T-helper 1 cell treated with Interleukin-12 subunit alpha and Interleukin-12 subunit beta and Interleukin-4 antibody, amounts not matched to agents 30 μg/mL and 1 μg/mL, for 36 hours (primary cell): ENCODE measurements at regions not wholly inside any gene's neighbourhood (a gene's known extent, or its start where the extent isn't known, plus 50 kb on each side); places are given as distances from the start of the nearest gene placed in this dataset.

Source experiments
- H3K27ac Mint-ChIP-seq: one replicate; pipeline ENCODE4 v1.8.0; 2021; ENCODE audit warnings: mild to moderate bottlenecking, mixed read lengths
- H3K27me3 Mint-ChIP-seq: one replicate; pipeline ENCODE4 v1.8.0; 2021; ENCODE audit warnings: low read depth, mixed read lengths
- H3K36me3 Mint-ChIP-seq: one replicate; pipeline ENCODE4 v1.8.0; 2021; ENCODE audit warnings: low read depth, mixed read lengths
- H3K4me1 Mint-ChIP-seq: one replicate; pipeline ENCODE4 v1.8.0; 2021; ENCODE audit warnings: low read depth, mixed read lengths
- H3K4me3 Mint-ChIP-seq: one replicate; pipeline ENCODE4 v1.8.0; 2021; ENCODE audit warnings: mild to moderate bottlenecking, moderate library complexity, mixed read lengths
- H3K9me3 Mint-ChIP-seq: one replicate; pipeline ENCODE4 v1.8.0; 2021; ENCODE audit warnings: mixed read lengths

GRCh38 chr3:162770551-162770950 is 1273.9 kb downstream of the OTOL1 start:
- no peak overlapping the region for H3K4me3 Mint-ChIP-seq
- H3K27ac Mint-ChIP-seq: no peak overlapping the region
- H3K9me3 Mint-ChIP-seq: no peaks in the 10 kb centered on the region
- H3K27me3 Mint-ChIP-seq: no peaks in the 10 kb centered on the region
- H3K4me1 Mint-ChIP-seq: no peaks in the 10 kb centered on the region
- no peaks in the 10 kb centered on the region for H3K36me3 Mint-ChIP-seq

GRCh38 chr3:162774613-162775100 is 1278.0 kb downstream of the OTOL1 start:
- no peak overlapping the region for H3K4me3 Mint-ChIP-seq
- H3K36me3 Mint-ChIP-seq: no peaks in the 10 kb centered on the region

DNA sequence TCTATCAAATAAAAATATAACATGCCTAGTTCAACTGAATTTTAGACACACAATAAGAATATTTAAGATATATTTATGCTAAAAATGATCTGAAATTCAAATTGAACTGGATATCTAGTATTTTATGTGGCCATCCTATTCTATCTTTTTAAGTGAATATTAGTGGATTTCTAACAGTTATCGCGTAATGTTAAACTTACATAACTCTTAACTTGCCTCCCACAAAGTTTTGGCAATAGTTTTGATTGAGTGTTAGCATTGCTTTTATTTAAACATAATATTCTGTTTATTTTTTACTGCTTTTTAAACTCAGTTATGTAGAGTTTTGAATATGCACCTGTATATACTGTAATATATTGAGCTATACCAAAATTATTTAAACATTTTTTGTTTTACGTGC is 1279.5 kb downstream of the OTOL1 start:
- peaks cover 3% of the 10 kb centered on the region for H3K9me3 Mint-ChIP-seq
- no peak overlapping the region for H3K4me3 Mint-ChIP-seq
- no peak overlapping the region for H3K27ac Mint-ChIP-seq
- no peaks in the 10 kb centered on the region for H3K4me1 Mint-ChIP-seq
- no peaks in the 10 kb centered on the region for H3K27me3 Mint-ChIP-seq
- no peaks in the 10 kb centered on the region for H3K36me3 Mint-ChIP-seq

More at GRCh38 chr3:162774613-162775100, 1278.0 kb downstream of the OTOL1 start:
- H3K27me3 Mint-ChIP-seq: no peaks in the 10 kb centered on the region
- H3K27ac Mint-ChIP-seq: no peak overlapping the region
- H3K9me3 Mint-ChIP-seq: no peaks in the 10 kb centered on the region
- H3K4me1 Mint-ChIP-seq: no peaks in the 10 kb centered on the region

GRCh38 chr3:162777118-162777517 is 1280.5 kb downstream of the OTOL1 start:
- H3K9me3 Mint-ChIP-seq: peaks cover 3% of the 10 kb centered on the region
- H3K4me3 Mint-ChIP-seq: no peak overlapping the region
- H3K27me3 Mint-ChIP-seq: no peaks in the 10 kb centered on the region
- H3K4me1 Mint-ChIP-seq: no peaks in the 10 kb centered on the region
- H3K27ac Mint-ChIP-seq: no peak overlapping the region
- H3K36me3 Mint-ChIP-seq: no peaks in the 10 kb centered on the region

GRCh38 chr3:162780313-162780712 is 1283.7 kb downstream of the OTOL1 start:
- no peak overlapping the region for H3K4me3 Mint-ChIP-seq
- H3K9me3 Mint-ChIP-seq: peaks cover 3% of the 10 kb centered on the region
- no peaks in the 10 kb centered on the region for H3K27me3 Mint-ChIP-seq
- no peaks in the 10 kb centered on the region for H3K4me1 Mint-ChIP-seq
- no peaks in the 10 kb centered on the region for H3K36me3 Mint-ChIP-seq
- H3K27ac Mint-ChIP-seq: no peak overlapping the region

DNA sequence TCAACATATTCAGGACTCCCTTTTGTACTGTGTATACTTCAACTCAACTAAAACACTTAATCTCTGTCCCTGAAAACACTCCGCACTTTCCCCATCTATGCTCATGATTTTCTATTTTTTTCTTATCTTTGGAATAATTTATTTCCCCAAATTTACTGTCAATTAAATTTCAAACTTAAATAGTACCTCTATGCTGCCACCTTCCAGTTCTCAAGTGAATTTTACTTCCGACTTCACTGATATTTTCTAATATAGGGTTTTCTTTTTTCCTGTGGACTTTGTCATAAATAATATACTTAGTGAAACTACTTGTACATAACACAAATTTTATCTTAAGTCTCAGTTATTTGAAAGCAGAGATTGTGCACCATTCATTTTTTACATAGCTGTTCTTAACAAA is 1303.3 kb downstream of the OTOL1 start:
- no peaks in the 10 kb centered on the region for H3K36me3 Mint-ChIP-seq
- H3K27me3 Mint-ChIP-seq: no peaks in the 10 kb centered on the region
- H3K9me3 Mint-ChIP-seq: peaks cover 3% of the 10 kb centered on the region
- H3K4me1 Mint-ChIP-seq: no peaks in the 10 kb centered on the region
- no peak overlapping the region for H3K4me3 Mint-ChIP-seq
- no peak overlapping the region for H3K27ac Mint-ChIP-seq

DNA sequence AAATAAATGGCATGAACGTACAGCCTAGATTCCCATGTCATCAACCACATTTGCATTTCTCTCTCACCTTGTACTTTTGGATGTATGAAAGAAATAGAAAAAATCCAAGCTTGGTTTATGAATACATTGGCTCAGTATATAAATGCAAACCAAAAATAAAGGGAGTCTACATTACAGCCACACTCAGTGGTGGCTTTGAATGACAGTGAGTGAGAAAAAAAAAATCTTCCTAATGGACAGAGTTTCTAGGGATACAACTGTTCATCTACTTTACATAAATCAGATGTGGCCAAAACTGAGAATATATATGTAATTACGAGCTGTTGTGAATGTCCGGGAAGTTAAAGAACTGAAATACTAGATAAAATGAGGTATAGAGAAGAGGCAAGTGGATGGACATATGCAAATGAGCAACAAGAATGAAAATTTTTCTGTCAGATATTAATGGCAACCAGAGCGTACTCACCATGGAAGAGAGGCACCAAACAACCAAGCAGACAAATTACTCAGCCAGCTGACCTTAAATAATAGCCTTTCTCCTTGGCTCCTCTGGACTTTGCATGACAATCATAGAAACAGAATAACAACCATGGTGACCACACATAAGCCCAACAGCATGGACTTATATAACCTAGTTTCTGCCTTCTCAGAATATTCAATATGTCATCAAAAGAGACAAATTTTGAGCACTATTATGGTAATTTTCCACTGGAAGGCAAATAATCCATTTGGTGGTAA is 1305.8 kb downstream of the OTOL1 start:
- H3K36me3 Mint-ChIP-seq: no peaks in the 10 kb centered on the region
- no peak overlapping the region for H3K27ac Mint-ChIP-seq
- H3K9me3 Mint-ChIP-seq: peaks cover 3% of the 10 kb centered on the region
- no peak overlapping the region for H3K4me3 Mint-ChIP-seq
- no peaks in the 10 kb centered on the region for H3K4me1 Mint-ChIP-seq
- no peaks in the 10 kb centered on the region for H3K27me3 Mint-ChIP-seq

- H3K27me3 Mint-ChIP-seq: no peaks in the 10 kb centered on the region
- no peak overlapping the region for H3K27ac Mint-ChIP-seq
- H3K9me3 Mint-ChIP-seq: no peaks in the 10 kb centered on the region
- H3K4me3 Mint-ChIP-seq: no peak overlapping the region
- no peaks in the 10 kb centered on the region for H3K4me1 Mint-ChIP-seq
- no peaks in the 10 kb centered on the region for H3K36me3 Mint-ChIP-seq
Observed at GRCh38 chr3:162810776-162811175, 1314.2 kb downstream of the OTOL1 start.

GRCh38 chr3:162842549-162843216 is 1346.1 kb downstream of the OTOL1 start:
- no peaks in the 10 kb centered on the region for H3K27me3 Mint-ChIP-seq
- no peak overlapping the region for H3K27ac Mint-ChIP-seq
- no peaks in the 10 kb centered on the region for H3K36me3 Mint-ChIP-seq
- H3K4me3 Mint-ChIP-seq: no peak overlapping the region
- H3K9me3 Mint-ChIP-seq: peaks cover 5% of the 10 kb centered on the region
- no peaks in the 10 kb centered on the region for H3K4me1 Mint-ChIP-seq

DNA sequence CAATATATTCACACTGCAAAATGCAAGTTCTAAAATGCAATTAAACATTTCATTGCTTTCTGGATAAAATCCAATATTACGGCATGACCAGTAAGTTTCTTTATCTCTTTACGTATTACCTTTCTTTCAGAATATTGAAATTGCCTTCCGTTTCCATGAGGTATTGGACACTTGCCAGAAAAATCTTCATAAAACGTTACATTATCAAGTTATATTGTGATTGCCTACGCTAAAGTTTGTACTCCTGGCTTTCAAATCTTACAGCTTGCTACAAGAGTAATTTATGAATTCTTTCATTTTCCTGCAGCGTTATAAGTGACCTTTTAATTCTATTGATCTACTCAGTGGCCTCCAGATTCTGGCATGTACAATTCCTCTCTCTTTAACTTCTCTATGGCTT is 1349.3 kb downstream of the OTOL1 start:
- H3K27me3 Mint-ChIP-seq: no peaks in the 10 kb centered on the region
- H3K4me1 Mint-ChIP-seq: no peaks in the 10 kb centered on the region
- no peak overlapping the region for H3K4me3 Mint-ChIP-seq
- H3K36me3 Mint-ChIP-seq: no peaks in the 10 kb centered on the region
- H3K9me3 Mint-ChIP-seq: peaks cover 5% of the 10 kb centered on the region
- H3K27ac Mint-ChIP-seq: no peak overlapping the region

DNA sequence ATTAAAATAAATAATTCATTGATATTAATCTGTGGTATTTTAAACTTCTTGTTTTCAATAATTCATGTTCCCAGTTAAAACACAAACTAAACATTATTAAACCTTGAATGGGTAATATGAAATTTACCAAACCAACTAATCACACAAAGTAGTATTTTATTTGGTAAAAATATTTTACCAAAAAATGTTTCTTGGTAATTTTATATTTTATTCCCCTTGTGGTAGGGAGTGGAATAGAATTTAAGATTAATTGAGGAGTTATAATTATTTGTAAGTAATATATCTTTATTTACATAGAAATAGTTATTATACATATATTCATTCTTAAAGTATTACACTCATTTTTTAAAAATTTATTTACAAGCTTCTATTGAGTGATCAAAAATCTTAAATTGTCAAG is 1350.9 kb downstream of the OTOL1 start:
- Mint-ChIP-seq H3K4me3 (no peak overlapping the region), H3K4me1 (no peaks in the 10 kb centered on the region), H3K27me3 (no peaks in the 10 kb centered on the region), H3K27ac (no peak overlapping the region), H3K36me3 (no peaks in the 10 kb centered on the region), H3K9me3 (peaks cover 5% of the 10 kb centered on the region)

DNA sequence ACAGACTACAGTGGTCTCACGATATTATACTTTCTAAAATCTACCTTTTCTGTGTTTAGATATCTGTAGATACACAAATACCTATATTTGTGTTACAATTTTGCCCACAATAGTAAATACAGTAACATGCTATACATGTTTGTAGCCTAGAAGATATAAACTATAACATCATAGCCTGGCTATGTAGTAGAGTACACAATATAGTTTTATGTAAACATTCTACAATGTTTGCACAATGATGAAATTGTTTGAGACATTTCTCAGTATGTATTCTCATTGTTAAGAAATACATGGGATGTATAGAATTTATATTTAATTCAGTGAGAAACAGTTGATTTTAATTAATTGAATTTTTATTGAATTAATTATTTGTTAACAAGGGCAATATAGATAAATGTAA is 1367.0 kb downstream of the OTOL1 start:
- H3K4me1 Mint-ChIP-seq: no peaks in the 10 kb centered on the region
- no peaks in the 10 kb centered on the region for H3K36me3 Mint-ChIP-seq
- H3K27me3 Mint-ChIP-seq: no peaks in the 10 kb centered on the region
- H3K27ac Mint-ChIP-seq: no peak overlapping the region
- no peak overlapping the region for H3K4me3 Mint-ChIP-seq
- H3K9me3 Mint-ChIP-seq: no peaks in the 10 kb centered on the region

DNA sequence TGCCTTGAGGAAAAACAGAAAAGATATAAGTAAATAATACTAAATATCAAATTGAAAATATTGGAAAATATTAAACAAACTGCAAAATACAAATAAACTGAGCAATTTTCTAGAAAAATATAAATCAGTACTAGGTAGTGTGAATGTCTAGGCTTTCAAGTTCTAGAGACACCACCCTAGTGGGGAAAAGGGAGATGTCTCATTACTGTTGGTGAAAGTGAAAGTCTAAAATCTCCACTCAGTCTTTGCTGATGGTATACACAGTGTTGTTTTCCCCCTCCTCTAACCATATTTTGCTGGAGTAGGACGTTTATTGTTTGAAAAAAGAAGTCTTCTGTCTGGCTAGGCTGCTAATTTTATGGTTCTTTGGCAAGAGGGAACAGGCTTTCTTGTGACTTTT is 1368.9 kb downstream of the OTOL1 start:
- no peak overlapping the region for H3K4me3 Mint-ChIP-seq
- no peaks in the 10 kb centered on the region for H3K4me1 Mint-ChIP-seq
- H3K9me3 Mint-ChIP-seq: no peaks in the 10 kb centered on the region
- H3K36me3 Mint-ChIP-seq: no peaks in the 10 kb centered on the region
- no peak overlapping the region for H3K27ac Mint-ChIP-seq
- H3K27me3 Mint-ChIP-seq: no peaks in the 10 kb centered on the region

DNA sequence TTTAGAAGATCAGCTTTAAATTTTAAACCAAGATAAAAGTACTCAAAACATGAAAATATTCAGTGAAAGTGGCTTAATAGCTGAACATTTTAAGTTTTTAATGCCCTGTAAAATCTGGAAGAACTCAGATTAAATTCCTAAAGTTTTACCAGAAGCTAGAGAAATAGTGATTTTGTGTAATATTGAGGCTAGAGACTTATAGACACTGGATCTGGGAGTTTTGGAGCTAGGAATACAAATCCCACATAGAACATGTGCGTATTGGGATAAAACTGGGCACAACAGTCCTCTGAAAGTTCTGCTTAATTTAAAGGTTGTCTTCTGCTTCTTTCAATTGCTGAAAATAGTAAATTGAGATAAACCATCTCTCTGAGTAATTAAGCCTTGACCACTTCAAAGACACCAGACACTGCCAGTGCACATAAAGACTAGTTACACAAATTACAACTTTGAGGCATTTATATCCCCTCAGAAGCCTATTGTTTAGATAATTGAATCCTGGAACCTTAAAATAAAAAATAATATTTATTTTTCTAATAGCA is 1382.5 kb downstream of the OTOL1 start:
- Mint-ChIP-seq H3K27me3 (no peaks in the 10 kb centered on the region), H3K4me3 (no peak overlapping the region), H3K4me1 (no peaks in the 10 kb centered on the region), H3K27ac (no peak overlapping the region), H3K9me3 (peaks cover 4% of the 10 kb centered on the region), H3K36me3 (no peaks in the 10 kb centered on the region)

DNA sequence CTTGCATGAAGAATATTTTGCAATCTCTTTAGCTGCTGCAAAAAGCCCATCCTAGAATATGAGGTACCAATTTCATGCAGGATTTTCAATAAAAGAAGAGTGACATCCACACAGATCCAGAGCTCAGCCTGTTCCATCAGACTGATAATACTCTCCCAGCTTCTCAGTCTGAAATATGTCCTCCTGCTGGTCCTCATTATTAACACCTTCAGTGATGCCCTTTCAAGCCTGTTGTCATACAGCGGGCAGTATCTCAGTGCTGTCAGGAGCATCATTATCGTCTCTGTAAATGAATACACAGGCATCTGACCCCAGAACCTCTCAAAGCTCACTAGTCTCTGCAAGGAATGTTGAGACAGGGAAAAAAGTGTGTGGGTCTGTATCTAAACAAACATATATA is 1387.8 kb downstream of the OTOL1 start:
- H3K9me3 Mint-ChIP-seq: peaks cover 4% of the 10 kb centered on the region
- H3K4me3 Mint-ChIP-seq: no peak overlapping the region
- no peaks in the 10 kb centered on the region for H3K27me3 Mint-ChIP-seq
- H3K36me3 Mint-ChIP-seq: no peaks in the 10 kb centered on the region
- H3K4me1 Mint-ChIP-seq: no peaks in the 10 kb centered on the region
- H3K27ac Mint-ChIP-seq: no peak overlapping the region
